OCI-LY3 (cell line): ENCODE measurements at regions not wholly inside any gene's neighbourhood (a gene's known extent, or its start where the extent isn't known, plus 50 kb on each side); places are given as distances from the start of the nearest gene placed in this dataset.

Experiments
- H2AFZ ChIP-seq: fragments of 200-600, 300-600 bp; shearing (Covaris generic); 2 replicates; pipeline ENCODE4 v1.6.0; 2014; ENCODE audit warnings: antibody characterized with exemption, low read depth, low read length
- H3K27ac ChIP-seq: fragments of 200-600, 300-600 bp; sonication (generic); 2 replicates; pipeline ENCODE4 v1.5.1; 2014; ENCODE audit warnings: mild to moderate bottlenecking, low read length, moderate library complexity, mixed read lengths
- H3K27me3 ChIP-seq: fragments of 200-600, 300-600 bp; sonication (generic); 2 replicates; pipeline ENCODE4 v1.6.1; 2014; ENCODE audit warnings: low read depth, low read length, mixed read lengths
- H3K36me3 ChIP-seq: fragments of 200-600, 300-600 bp; sonication (generic); replicated peaks from 2 replicates; pipeline ENCODE3; 2014; ENCODE audit warnings: low read depth, low read length, mixed read lengths
- H3K4me1 ChIP-seq: fragments of 300-600, 200-600 bp; sonication (generic); 2 replicates; pipeline ENCODE4 v1.6.1; 2014; ENCODE audit warnings: low read length, mixed read lengths
- H3K4me2 ChIP-seq: fragments of 200-600, 300-600 bp; sonication (generic); 2 replicates; pipeline ENCODE4 v1.6.1; 2014; ENCODE audit warnings: low read length, mixed read lengths
- H3K4me3 ChIP-seq: fragments of 300-600, 200-600 bp; sonication (generic); 2 replicates; pipeline ENCODE4 v1.5.1; 2014; ENCODE audit warnings: antibody characterized with exemption, mild to moderate bottlenecking, low read length, moderate library complexity
- H3K79me2 ChIP-seq: fragments of 300-600, 200-600 bp; shearing (Covaris generic); 2 replicates; pipeline ENCODE4 v1.6.1; 2014; ENCODE audit warnings: mild to moderate bottlenecking, low read length, mixed read lengths
- H3K9ac ChIP-seq: fragments of 300-600, 200-600 bp; shearing (Covaris generic); 2 replicates; pipeline ENCODE4 v1.6.0; 2014; ENCODE audit warnings: mild to moderate bottlenecking, low read length, moderate library complexity
- H3K9me3 ChIP-seq: fragments of 200-600, 300-600 bp; shearing (Covaris generic); 2 replicates; pipeline ENCODE4 v1.6.1; 2014; ENCODE audit warnings: low read length, mixed read lengths; ENCODE audit not compliant: insufficient read depth
- H4K20me1 ChIP-seq: fragments of 200-600, 300-600 bp; sonication (generic); 2 replicates; pipeline ENCODE4 v1.6.1; 2016; ENCODE audit warnings: low read length, mixed read lengths; ENCODE audit not compliant: insufficient read depth
- CTCF ChIP-seq: fragments of 200-600, 300-600 bp; sonication (generic); IDR thresholded peaks from 2 replicates; pipeline ENCODE4 v1.5.1; 2014; ENCODE audit warnings: antibody characterized with exemption, low read length, low read depth
- EZH2phosphoT487 ChIP-seq: fragments of 200-600 bp; shearing (Covaris generic); IDR thresholded peaks from 2 replicates; pipeline ENCODE4 v1.6.1; 2018; ENCODE audit warnings: antibody characterized with exemption, mixed run types, low read depth

GRCh38 chr13:37348916-37349643 is 243.6 kb upstream of the CSNK1A1L start:
- Histone ChIP-seq H3K36me3 (no peaks in the 10 kb centered on the region), H3K27me3 (no peaks in the 10 kb centered on the region), H3K4me2 (no peak overlapping the region), H2AFZ (no peak overlapping the region), H3K27ac (no peak overlapping the region), H4K20me1 (no peaks in the 10 kb centered on the region), H3K79me2 (no peaks in the 10 kb centered on the region), H3K4me3 (no peak overlapping the region), H3K4me1 (no peaks in the 10 kb centered on the region), H3K9me3 (no peaks in the 10 kb centered on the region), H3K9ac (no peak overlapping the region)
- no peak for TF ChIP-seq EZH2phosphoT487
- TF ChIP-seq CTCF = no peak

- Histone ChIP-seq H3K79me2 (no peaks in the 10 kb centered on the region), H3K9me3 (no peaks in the 10 kb centered on the region), H3K27ac (no peak overlapping the region), H3K27me3 (no peaks in the 10 kb centered on the region), H4K20me1 (no peaks in the 10 kb centered on the region), H3K4me1 (no peaks in the 10 kb centered on the region), H3K4me3 (no peak overlapping the region), H3K9ac (no peak overlapping the region), H3K4me2 (no peak overlapping the region), H2AFZ (no peak overlapping the region), H3K36me3 (no peaks in the 10 kb centered on the region)
- TF ChIP-seq CTCF (no peak), EZH2phosphoT487 (no peak)
Observed at GRCh38 chr13:37345869-37346268, 240.4 kb upstream of the CSNK1A1L start.

GRCh38 chr13:37345391-37345790 is 239.9 kb upstream of the CSNK1A1L start:
- Histone ChIP-seq H4K20me1 (no peaks in the 10 kb centered on the region), H3K36me3 (no peaks in the 10 kb centered on the region), H3K27me3 (no peaks in the 10 kb centered on the region), H3K27ac (no peak overlapping the region), H3K4me3 (no peak overlapping the region), H3K4me1 (no peaks in the 10 kb centered on the region), H2AFZ (no peak overlapping the region), H3K9ac (no peak overlapping the region), H3K4me2 (no peak overlapping the region), H3K9me3 (no peaks in the 10 kb centered on the region), H3K79me2 (no peaks in the 10 kb centered on the region)
- TF ChIP-seq CTCF (no peak), EZH2phosphoT487 (no peak)

GRCh38 chr13:37344056-37344455 is 238.6 kb upstream of the CSNK1A1L start:
- Histone ChIP-seq H3K27ac (no peak overlapping the region), H3K36me3 (no peaks in the 10 kb centered on the region), H3K27me3 (no peaks in the 10 kb centered on the region), H3K79me2 (no peaks in the 10 kb centered on the region), H3K4me3 (no peak overlapping the region), H2AFZ (no peak overlapping the region), H3K9ac (no peak overlapping the region), H3K4me2 (no peak overlapping the region), H4K20me1 (no peaks in the 10 kb centered on the region), H3K9me3 (no peaks in the 10 kb centered on the region), H3K4me1 (no peaks in the 10 kb centered on the region)
- TF ChIP-seq EZH2phosphoT487 (no peak), CTCF (no peak)
